Ectodermal cell (in vitro differentiated cells): ENCODE measurements at regions not wholly inside any gene's neighbourhood (a gene's known extent, or its start where the extent isn't known, plus 50 kb on each side); places are given as distances from the start of the nearest gene placed in this dataset.
A peak's percentile ranks its signal among the peaks of the same experiment; 100 is the strongest.

Experiments
- H3K27ac ChIP-seq: 2 replicates; pipeline ENCODE4 v1.7.0; 2013; ENCODE audit warnings: mild to moderate bottlenecking, low read depth, low read length; ENCODE audit not compliant: insufficient read depth, poor library complexity, severe bottlenecking
- H3K27me3 ChIP-seq: 2 replicates; pipeline ENCODE4 v1.7.0; 2013; ENCODE audit warnings: mild to moderate bottlenecking, low read length; ENCODE audit not compliant: insufficient read depth, control insufficient read depth, poor library complexity, severe bottlenecking
- H3K36me3 ChIP-seq: one replicate; pipeline ENCODE4 v1.7.0; 2013; ENCODE audit warnings: low read length; ENCODE audit not compliant: control insufficient read depth, insufficient read depth
- H3K4me1 ChIP-seq: one replicate; pipeline ENCODE4 v1.7.0; 2013; ENCODE audit warnings: low read length; ENCODE audit not compliant: control insufficient read depth, insufficient read depth
- H3K4me3 ChIP-seq: 2 replicates; pipeline ENCODE4 v1.7.0; 2013; ENCODE audit warnings: low read depth, low read length, control low read depth; ENCODE audit not compliant: insufficient read depth
- H3K9me3 ChIP-seq: 2 replicates; pipeline ENCODE4 v1.7.0; 2013; ENCODE audit warnings: mild to moderate bottlenecking, low read length, moderate library complexity; ENCODE audit not compliant: control insufficient read depth
- WGBS, 2 experiments: methylation state at CpG; one replicate each; pipeline ENCODE4 v1.1.7; 2013; ENCODE audit warnings: missing lambda C conversion rate in 2 of 2; 5-methylcytosine and 5-hydroxymethylcytosine counted together

- H3K27ac ChIP-seq, result no peak overlapping the region
- WGBS, 2 experiments, result 94 to 96% methylated on average over 6 of the region's 6 CpGs
- no peaks in the 10 kb centered on the region for H3K4me1 ChIP-seq
- no peaks in the 10 kb centered on the region for H3K9me3 ChIP-seq
- H3K4me3 ChIP-seq, result no peak overlapping the region
- H3K27me3 ChIP-seq, result no peaks in the 10 kb centered on the region
- no peaks in the 10 kb centered on the region for H3K36me3 ChIP-seq
These were observed 1447.0 kb downstream of the C4orf33 start for GRCh38 chr4:130542953-130543352.

GRCh38 chr4:130545171-130545570, 1449.2 kb downstream of the C4orf33 start:
- Histone ChIP-seq H3K27me3 (no peaks in the 10 kb centered on the region), H3K4me3 (no peak overlapping the region), H3K4me1 (no peaks in the 10 kb centered on the region), H3K9me3 (no peaks in the 10 kb centered on the region), H3K36me3 (no peaks in the 10 kb centered on the region), H3K27ac (no peak overlapping the region)
- 96 to 98% methylated on average over 3 of the region's 3 CpGs for WGBS, 2 experiments

- 95% methylated on average over 1 to 2 of the region's 2 CpGs for WGBS, 2 experiments
- H3K27ac ChIP-seq, result no peak overlapping the region
These were observed 1449.6 kb downstream of the C4orf33 start for GRCh38 chr4:130545596-130545995.

GRCh38 chr4:130559268-130559667, 1463.3 kb downstream of the C4orf33 start:
- no peaks in the 10 kb centered on the region for H3K36me3 ChIP-seq
- H3K9me3 ChIP-seq, result no peaks in the 10 kb centered on the region
- no peak overlapping the region for H3K4me3 ChIP-seq
- H3K27ac ChIP-seq, result no peak overlapping the region
- no peaks in the 10 kb centered on the region for H3K27me3 ChIP-seq
- H3K4me1 ChIP-seq, result peaks cover 3% of the 10 kb centered on the region
- 94% methylated on average over 1 of the region's 2 CpGs; no CpG with 5 or more reads in 1 of the 2 experiments for WGBS, 2 experiments

More at GRCh38 chr4:130545596-130545995, 1449.6 kb downstream of the C4orf33 start:
- Histone ChIP-seq H3K9me3 (no peaks in the 10 kb centered on the region), H3K36me3 (no peaks in the 10 kb centered on the region), H3K4me3 (no peak overlapping the region), H3K4me1 (no peaks in the 10 kb centered on the region), H3K27me3 (no peaks in the 10 kb centered on the region)

- WGBS, 2 experiments, result 42 to 46% methylated on average over 8 of the region's 8 CpGs
These were observed 1467.4 kb downstream of the C4orf33 start for GRCh38 chr4:130563185-130563888.

GRCh38 chr4:130563889-130564418, 1468.0 kb downstream of the C4orf33 start:
- H3K27me3 ChIP-seq, result no peaks in the 10 kb centered on the region
- 70 to 83% methylated on average over 1 of the region's 1 CpG for WGBS, 2 experiments
- H3K36me3 ChIP-seq, result no peaks in the 10 kb centered on the region
- peaks cover 3% of the 10 kb centered on the region for H3K4me1 ChIP-seq
- H3K4me3 ChIP-seq, result no peak overlapping the region
- no peaks in the 10 kb centered on the region for H3K9me3 ChIP-seq
- H3K27ac ChIP-seq, result no peak overlapping the region

More at GRCh38 chr4:130563185-130563888, 1467.4 kb downstream of the C4orf33 start:
- Histone ChIP-seq H3K27ac (peak overlapping the region; percentile 54), H3K4me3 (no peak overlapping the region), H3K36me3 (no peaks in the 10 kb centered on the region), H3K4me1 (peaks cover 3% of the 10 kb centered on the region), H3K27me3 (no peaks in the 10 kb centered on the region), H3K9me3 (no peaks in the 10 kb centered on the region)

- H3K4me3 ChIP-seq, result no peak overlapping the region
- no peaks in the 10 kb centered on the region for H3K9me3 ChIP-seq
- no peaks in the 10 kb centered on the region for H3K4me1 ChIP-seq
- WGBS, 2 experiments, result 85 to 100% methylated on average over 1 of the region's 1 CpG
- H3K27me3 ChIP-seq, result no peaks in the 10 kb centered on the region
- no peak overlapping the region for H3K27ac ChIP-seq
- no peaks in the 10 kb centered on the region for H3K36me3 ChIP-seq
These were observed 1472.8 kb downstream of the C4orf33 start for GRCh38 chr4:130568746-130569145.

- H3K4me3 ChIP-seq, result no peak overlapping the region
- no peaks in the 10 kb centered on the region for H3K27me3 ChIP-seq
- no peaks in the 10 kb centered on the region for H3K4me1 ChIP-seq
- no peak overlapping the region for H3K27ac ChIP-seq
- H3K9me3 ChIP-seq, result no peaks in the 10 kb centered on the region
- 100% methylated on average over 1 of the region's 1 CpG; no CpG with 5 or more reads in 1 of the 2 experiments for WGBS, 2 experiments
- no peaks in the 10 kb centered on the region for H3K36me3 ChIP-seq
These were observed 1477.8 kb downstream of the C4orf33 start for GRCh38 chr4:130573742-130574141.

GRCh38 chr4:130574215-130574614, 1478.3 kb downstream of the C4orf33 start:
- Histone ChIP-seq H3K9me3 (no peaks in the 10 kb centered on the region), H3K4me3 (no peak overlapping the region), H3K36me3 (no peaks in the 10 kb centered on the region), H3K27ac (no peak overlapping the region), H3K27me3 (no peaks in the 10 kb centered on the region), H3K4me1 (no peaks in the 10 kb centered on the region)
- 55 to 81% methylated on average over 2 of the region's 2 CpGs for WGBS, 2 experiments

- no peaks in the 10 kb centered on the region for H3K4me1 ChIP-seq
- 80 to 90% methylated on average over 1 of the region's 1 CpG for WGBS, 2 experiments
- H3K9me3 ChIP-seq, result no peaks in the 10 kb centered on the region
- no peaks in the 10 kb centered on the region for H3K36me3 ChIP-seq
- no peak overlapping the region for H3K27ac ChIP-seq
- no peaks in the 10 kb centered on the region for H3K27me3 ChIP-seq
- H3K4me3 ChIP-seq, result no peak overlapping the region
These were observed 1480.3 kb downstream of the C4orf33 start for GRCh38 chr4:130576218-130576617.
